MCF 10A (cell line): ENCODE measurements at regions not wholly inside any gene's neighbourhood (a gene's known extent, or its start where the extent isn't known, plus 50 kb on each side); places are given as distances from the start of the nearest gene placed in this dataset.
A peak's percentile ranks its signal among the peaks of the same experiment; 100 is the strongest.

Experiments
- BruUV-seq: library from RNA; stranded (reverse); fragments of 400-500 nt; replicated peaks from 2 replicates; lab custom pipeline; 2021; lab: Mats Ljungman, UMichigan
- CTCF ChIA-PET: fragments of 300-600 bp; sonication (Branson Sonifier 250); formaldehyde crosslinking; extraction: SDS; loops from one replicate; lab custom pipeline; 2021; ENCODE audit warnings: antibody characterized with exemption, inconsistent platforms; lab: Yijun Ruan, JAX
- POLR2A ChIA-PET: fragments of 300-600, 350-650 bp; sonication (Branson Sonifier 250); formaldehyde crosslinking; extraction: SDS; loops from one replicate; lab custom pipeline; 2020; ENCODE audit warnings: antibody characterized with exemption, inconsistent platforms; lab: Yijun Ruan, JAX
- DNase-seq: peaks from one replicate; pipeline ENCODE4 v3.0.0-alpha.2; 2018; ENCODE audit not compliant: unreplicated experiment
- H3K27ac Mint-ChIP-seq: one replicate; pipeline ENCODE4 v1.8.0; 2022; ENCODE audit warnings: mild to moderate bottlenecking, low read depth, mixed read lengths; ENCODE audit not compliant: unreplicated experiment
- H3K27me3 Mint-ChIP-seq: one replicate; pipeline ENCODE4 v1.8.0; 2022; ENCODE audit warnings: mixed read lengths; ENCODE audit not compliant: insufficient read depth, unreplicated experiment
- H3K36me3 Mint-ChIP-seq: one replicate; pipeline ENCODE4 v1.8.0; 2022; ENCODE audit warnings: mild to moderate bottlenecking, moderate library complexity, mixed read lengths; ENCODE audit not compliant: insufficient read depth, unreplicated experiment
- H3K4me1 Mint-ChIP-seq: one replicate; pipeline ENCODE4 v1.8.0; 2022; ENCODE audit warnings: mixed read lengths; ENCODE audit not compliant: insufficient read depth, unreplicated experiment
- H3K4me3 Mint-ChIP-seq: one replicate; pipeline ENCODE4 v1.8.0; 2022; ENCODE audit warnings: mild to moderate bottlenecking, moderate library complexity, mixed read lengths; ENCODE audit not compliant: unreplicated experiment
- H3K9me3 Mint-ChIP-seq: one replicate; pipeline ENCODE4 v1.8.0; 2022; ENCODE audit warnings: mixed read lengths; ENCODE audit not compliant: unreplicated experiment
- intact Hi-C: fragments of 100-400 bp; cut with micrococcal nuclease; formaldehyde crosslinking; loops from 2 replicates; pipeline ENCODE4 v1.14.1; 2022
- TF ChIP-seq, protein P1 (sequence below): fragments of 200-600 bp; IDR thresholded peaks from one replicate; pipeline ENCODE4 v1.8.0; 2022; ENCODE audit warnings: antibody characterized with exemption, mild to moderate bottlenecking; ENCODE audit not compliant: unreplicated experiment

- no peaks in the 10 kb centered on the region for H3K36me3 Mint-ChIP-seq
These were observed 868.6 kb downstream of the LRFN5 start for GRCh38 chr14:42475289-42475688.

GRCh38 chr14:42470427-42470719 lies 863.7 kb downstream of the LRFN5 start:
- no peaks in the 10 kb centered on the region for H3K9me3 Mint-ChIP-seq
- ChIA-PET POLR2A (no interaction called here), CTCF (no interaction called here)
- TF ChIP-seq, protein P1, sequence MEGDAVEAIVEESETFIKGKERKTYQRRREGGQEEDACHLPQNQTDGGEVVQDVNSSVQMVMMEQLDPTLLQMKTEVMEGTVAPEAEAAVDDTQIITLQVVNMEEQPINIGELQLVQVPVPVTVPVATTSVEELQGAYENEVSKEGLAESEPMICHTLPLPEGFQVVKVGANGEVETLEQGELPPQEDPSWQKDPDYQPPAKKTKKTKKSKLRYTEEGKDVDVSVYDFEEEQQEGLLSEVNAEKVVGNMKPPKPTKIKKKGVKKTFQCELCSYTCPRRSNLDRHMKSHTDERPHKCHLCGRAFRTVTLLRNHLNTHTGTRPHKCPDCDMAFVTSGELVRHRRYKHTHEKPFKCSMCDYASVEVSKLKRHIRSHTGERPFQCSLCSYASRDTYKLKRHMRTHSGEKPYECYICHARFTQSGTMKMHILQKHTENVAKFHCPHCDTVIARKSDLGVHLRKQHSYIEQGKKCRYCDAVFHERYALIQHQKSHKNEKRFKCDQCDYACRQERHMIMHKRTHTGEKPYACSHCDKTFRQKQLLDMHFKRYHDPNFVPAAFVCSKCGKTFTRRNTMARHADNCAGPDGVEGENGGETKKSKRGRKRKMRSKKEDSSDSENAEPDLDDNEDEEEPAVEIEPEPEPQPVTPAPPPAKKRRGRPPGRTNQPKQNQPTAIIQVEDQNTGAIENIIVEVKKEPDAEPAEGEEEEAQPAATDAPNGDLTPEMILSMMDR: no peak
- H3K4me3 Mint-ChIP-seq: no peak overlapping the region
- no TSS peak for BruUV-seq
- intact Hi-C loops: no loop called here
- peaks cover 14% of the 10 kb centered on the region for H3K4me1 Mint-ChIP-seq
- no peaks in the 10 kb centered on the region for H3K36me3 Mint-ChIP-seq
- DNase-seq: no peak
- peak overlapping the region; percentile 57 for H3K27ac Mint-ChIP-seq
- no peaks in the 10 kb centered on the region for H3K27me3 Mint-ChIP-seq

More at GRCh38 chr14:42475289-42475688, 868.6 kb downstream of the LRFN5 start:
- ChIA-PET POLR2A (no interaction called here), CTCF (interaction anchor here (0.6 kb wide), 1 partner anchor 709 kb away, joined by 3 read pairs; no protein-coding TSS in a partner anchor)
- Mint-ChIP-seq H3K4me1 (no peaks in the 10 kb centered on the region), H3K27me3 (no peaks in the 10 kb centered on the region), H3K4me3 (no peak overlapping the region), H3K9me3 (no peaks in the 10 kb centered on the region), H3K27ac (no peak overlapping the region)
- no TSS peak for BruUV-seq
- DNase-seq: no peak
- TF ChIP-seq, protein P1: no peak
- intact Hi-C loops: no loop called here

GRCh38 chr14:42469637-42470426 lies 863.2 kb downstream of the LRFN5 start:
- CTCF ChIA-PET: no interaction called here

DNA sequence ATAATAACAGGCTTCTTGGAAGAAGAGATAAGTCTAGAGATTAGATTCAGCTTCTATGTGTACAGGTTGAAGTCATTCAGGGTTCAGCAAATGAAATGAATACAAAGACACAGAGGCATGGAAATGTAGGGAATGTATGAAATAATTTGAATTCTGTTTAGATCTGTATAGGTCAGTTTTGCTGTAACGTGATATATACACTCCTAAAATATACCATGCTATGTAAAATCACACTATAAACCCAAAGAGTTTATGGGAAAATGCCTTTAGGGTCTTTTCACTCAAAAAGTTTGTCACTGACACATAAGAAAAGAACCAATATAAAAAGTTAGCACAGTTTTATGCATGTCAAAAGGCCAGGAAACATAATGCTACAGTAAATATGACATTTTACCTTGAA lies 854.0 kb downstream of the LRFN5 start:
- no peaks in the 10 kb centered on the region for H3K36me3 Mint-ChIP-seq
- no peaks in the 10 kb centered on the region for H3K27me3 Mint-ChIP-seq
- TF ChIP-seq, protein P1: no peak
- ChIA-PET POLR2A (no interaction called here), CTCF (no interaction called here)
- H3K9me3 Mint-ChIP-seq: no peaks in the 10 kb centered on the region
- BruUV-seq: no TSS peak
- no peak for DNase-seq
- no peaks in the 10 kb centered on the region for H3K4me1 Mint-ChIP-seq
- H3K27ac Mint-ChIP-seq: no peak overlapping the region
- intact Hi-C loops: no loop called here
- no peak overlapping the region for H3K4me3 Mint-ChIP-seq

More at GRCh38 chr14:42469637-42470426, 863.2 kb downstream of the LRFN5 start:
- no peaks in the 10 kb centered on the region for H3K36me3 Mint-ChIP-seq
- H3K27me3 Mint-ChIP-seq: no peaks in the 10 kb centered on the region
- TF ChIP-seq, protein P1: no peak
- H3K4me3 Mint-ChIP-seq: peak overlapping the region; percentile 35
- intact Hi-C loops: no loop called here
- peak overlapping the region; percentile 57 for H3K27ac Mint-ChIP-seq
- BruUV-seq: no TSS peak
- POLR2A ChIA-PET: no interaction called here
- H3K9me3 Mint-ChIP-seq: no peaks in the 10 kb centered on the region
- H3K4me1 Mint-ChIP-seq: peaks cover 14% of the 10 kb centered on the region
- DNase-seq: peak; percentile 50
